GM12891 (cell line): ENCODE measurements at regions not wholly inside any gene's neighbourhood (a gene's known extent, or its start where the extent isn't known, plus 50 kb on each side); places are given as distances from the start of the nearest gene placed in this dataset.

Experiments
- PAX5 ChIP-seq: IDR thresholded peaks from 2 replicates; pipeline ENCODE4 v1.6.1; 2011; ENCODE audit warnings: low read length, moderate library complexity, mild to moderate bottlenecking; ENCODE audit not compliant: insufficient read depth, severe bottlenecking
- POLR2A ChIP-seq: IDR thresholded peaks from 2 replicates; pipeline ENCODE4 v1.6.1; 2011; ENCODE audit warnings: low read depth, low read length, control low read depth
- POLR2AphosphoS5 ChIP-seq: IDR thresholded peaks from 2 replicates; pipeline ENCODE4 v1.6.1; 2011; ENCODE audit warnings: low read depth, low read length, control low read depth
- POU2F2 ChIP-seq: IDR thresholded peaks from 2 replicates; pipeline ENCODE4 v1.6.1; 2011; ENCODE audit warnings: low read depth, mild to moderate bottlenecking, control low read depth, low read length, moderate library complexity
- SPI1 ChIP-seq: IDR thresholded peaks from 2 replicates; pipeline ENCODE4 v1.6.1; 2011; ENCODE audit warnings: low read depth, low read length, control low read depth
- TAF1 ChIP-seq: IDR thresholded peaks from 2 replicates; pipeline ENCODE4 v1.6.1; 2011; ENCODE audit warnings: low read depth, low read length, control low read depth

DNA sequence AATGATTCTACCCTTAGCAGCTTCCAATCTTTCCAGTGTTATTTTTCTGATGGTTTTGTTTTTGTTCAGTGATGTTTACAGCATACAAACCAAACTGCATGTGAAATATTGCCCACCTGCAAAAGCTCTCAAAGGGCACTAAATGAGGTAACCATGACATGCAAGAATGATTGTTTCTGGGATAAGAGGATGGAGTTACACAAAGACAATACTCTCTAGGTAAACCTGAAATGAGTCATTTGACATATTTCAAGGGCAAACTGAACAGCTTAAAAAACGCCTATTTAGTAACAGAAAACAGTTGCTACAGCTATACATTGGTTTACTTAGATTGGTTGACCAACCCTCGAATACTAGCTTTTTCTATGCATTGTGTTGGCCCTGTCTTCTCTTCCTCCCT lies 481.7 kb downstream of the ZPLD1 start:
- TF ChIP-seq POLR2AphosphoS5 (no peak), POLR2A (no peak), TAF1 (no peak), POU2F2 (no peak), SPI1 (no peak), PAX5 (no peak)
